Ectodermal cell (in vitro differentiated cells): ENCODE measurements at regions not wholly inside any gene's neighbourhood (a gene's known extent, or its start where the extent isn't known, plus 50 kb on each side); places are given as distances from the start of the nearest gene placed in this dataset.

ENCODE experiments used
- H3K27ac ChIP-seq: 2 replicates; pipeline ENCODE4 v1.7.0; 2013; ENCODE audit warnings: mild to moderate bottlenecking, low read depth, low read length; ENCODE audit not compliant: insufficient read depth, poor library complexity, severe bottlenecking
- H3K27me3 ChIP-seq: 2 replicates; pipeline ENCODE4 v1.7.0; 2013; ENCODE audit warnings: mild to moderate bottlenecking, low read length; ENCODE audit not compliant: insufficient read depth, control insufficient read depth, poor library complexity, severe bottlenecking
- H3K36me3 ChIP-seq: one replicate; pipeline ENCODE4 v1.7.0; 2013; ENCODE audit warnings: low read length; ENCODE audit not compliant: control insufficient read depth, insufficient read depth
- H3K4me1 ChIP-seq: one replicate; pipeline ENCODE4 v1.7.0; 2013; ENCODE audit warnings: low read length; ENCODE audit not compliant: control insufficient read depth, insufficient read depth
- H3K4me3 ChIP-seq: 2 replicates; pipeline ENCODE4 v1.7.0; 2013; ENCODE audit warnings: low read depth, low read length, control low read depth; ENCODE audit not compliant: insufficient read depth
- H3K9me3 ChIP-seq: 2 replicates; pipeline ENCODE4 v1.7.0; 2013; ENCODE audit warnings: mild to moderate bottlenecking, low read length, moderate library complexity; ENCODE audit not compliant: control insufficient read depth
- WGBS, 2 experiments: methylation state at CpG; one replicate each; pipeline ENCODE4 v1.1.7; 2013; ENCODE audit warnings: missing lambda C conversion rate in 2 of 2; 5-methylcytosine and 5-hydroxymethylcytosine counted together

DNA sequence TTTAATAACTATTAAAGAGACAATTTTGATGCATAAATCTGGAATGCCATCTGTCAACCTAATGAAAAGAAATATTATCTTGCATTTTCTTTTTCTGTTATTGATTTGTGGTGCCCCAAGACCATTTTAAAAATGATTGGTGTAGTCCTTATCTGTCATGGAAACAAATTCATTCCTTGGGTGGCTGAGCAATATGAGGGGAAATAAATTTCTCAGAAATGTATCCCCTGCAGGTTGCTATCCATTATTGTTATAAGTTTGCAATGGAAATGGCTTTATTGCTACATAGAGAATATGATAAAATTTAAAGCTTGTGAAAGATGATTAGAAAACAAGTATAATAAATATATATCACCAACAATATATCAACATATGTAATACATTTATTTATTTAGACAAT is 607.0 kb downstream of the DNAJB9 start:
- Histone ChIP-seq H3K27me3 (no peaks in the 10 kb centered on the region), H3K4me1 (no peaks in the 10 kb centered on the region), H3K9me3 (no peaks in the 10 kb centered on the region), H3K4me3 (no peak overlapping the region), H3K27ac (no peak overlapping the region), H3K36me3 (no peaks in the 10 kb centered on the region)

DNA sequence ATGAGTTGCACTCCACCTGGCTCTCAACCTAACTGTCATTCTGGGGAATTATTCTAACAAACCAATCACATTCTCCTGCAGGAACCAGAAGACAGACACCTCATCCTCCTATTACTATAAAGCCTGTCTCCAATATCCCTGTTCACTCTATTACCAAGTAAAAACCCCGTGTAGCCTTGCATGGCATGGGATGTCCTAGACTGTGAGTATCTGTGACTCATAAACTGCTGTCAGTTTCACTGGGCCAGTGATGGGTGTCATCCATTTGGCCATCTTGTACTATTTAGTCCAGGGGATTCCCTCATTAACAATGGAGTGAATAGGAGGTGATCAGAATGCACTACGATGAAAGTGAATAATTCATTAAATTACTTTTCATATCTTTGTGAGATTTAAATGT is 608.7 kb downstream of the DNAJB9 start:
- H3K27me3 ChIP-seq, result no peaks in the 10 kb centered on the region
- H3K4me3 ChIP-seq, result no peak overlapping the region
- no peaks in the 10 kb centered on the region for H3K9me3 ChIP-seq
- no peaks in the 10 kb centered on the region for H3K4me1 ChIP-seq
- no peak overlapping the region for H3K27ac ChIP-seq
- WGBS, 2 experiments, result 93 to 97% methylated on average over 1 of the region's 2 CpGs
- no peaks in the 10 kb centered on the region for H3K36me3 ChIP-seq

DNA sequence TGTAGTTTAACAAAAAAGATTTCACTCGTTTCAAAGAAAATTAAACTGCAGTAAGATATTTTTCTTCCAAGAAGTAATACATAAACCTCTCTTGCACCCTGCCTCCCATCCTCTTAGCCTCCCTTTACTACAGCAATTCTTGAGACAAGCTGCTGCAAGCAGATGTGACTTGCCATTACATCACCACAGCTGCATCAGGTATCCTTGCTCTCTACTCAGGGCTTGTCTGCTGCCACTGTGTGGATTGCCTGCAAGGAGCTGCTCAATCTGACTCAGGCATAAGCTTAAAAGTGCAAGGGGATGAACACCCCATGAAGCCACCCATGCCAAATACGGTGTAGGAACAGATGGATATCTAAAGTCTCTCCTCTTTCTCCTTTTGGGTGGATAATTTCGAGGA is 609.9 kb downstream of the DNAJB9 start:
- H3K36me3 ChIP-seq, result no peaks in the 10 kb centered on the region
- no peaks in the 10 kb centered on the region for H3K9me3 ChIP-seq
- H3K27ac ChIP-seq, result no peak overlapping the region
- H3K4me3 ChIP-seq, result no peak overlapping the region
- no peaks in the 10 kb centered on the region for H3K4me1 ChIP-seq
- H3K27me3 ChIP-seq, result no peaks in the 10 kb centered on the region
- WGBS, 2 experiments, result 89 to 92% methylated on average over 3 of the region's 3 CpGs

DNA sequence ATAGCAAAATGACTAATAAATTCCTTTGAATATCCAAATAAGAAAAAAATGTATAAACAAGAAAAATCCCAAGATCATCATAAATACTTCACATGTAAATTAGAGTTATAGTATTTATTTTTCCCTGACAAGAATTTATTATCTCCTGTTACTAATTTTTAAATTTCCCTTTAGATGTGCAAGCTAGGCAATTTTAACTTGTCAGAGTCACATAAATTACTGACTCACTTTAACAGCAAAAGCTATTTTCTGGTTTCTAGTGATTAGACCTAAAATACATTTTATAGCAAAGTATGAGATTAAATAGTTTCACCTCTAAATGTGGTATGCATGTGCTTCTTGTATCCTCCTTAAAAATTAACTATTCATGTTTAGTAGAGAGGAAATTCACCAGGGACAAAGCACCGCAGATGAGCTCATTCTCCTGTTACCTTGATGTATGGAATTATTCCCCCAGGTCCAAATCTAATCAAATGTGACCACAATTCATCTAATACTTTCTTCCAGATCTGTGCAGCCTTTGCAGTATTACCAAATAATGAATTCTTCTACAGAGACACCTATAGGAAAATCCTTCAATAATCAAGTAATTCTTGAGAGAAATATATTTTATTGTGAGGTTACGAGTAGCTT is 621.2 kb downstream of the DNAJB9 start:
- H3K4me1 ChIP-seq, result no peaks in the 10 kb centered on the region
- WGBS, 2 experiments, result 85 to 93% methylated on average over 2 of the region's 2 CpGs
- H3K27me3 ChIP-seq, result no peaks in the 10 kb centered on the region
- H3K36me3 ChIP-seq, result no peaks in the 10 kb centered on the region
- H3K9me3 ChIP-seq, result no peaks in the 10 kb centered on the region
- H3K4me3 ChIP-seq, result no peak overlapping the region
- H3K27ac ChIP-seq, result no peak overlapping the region

DNA sequence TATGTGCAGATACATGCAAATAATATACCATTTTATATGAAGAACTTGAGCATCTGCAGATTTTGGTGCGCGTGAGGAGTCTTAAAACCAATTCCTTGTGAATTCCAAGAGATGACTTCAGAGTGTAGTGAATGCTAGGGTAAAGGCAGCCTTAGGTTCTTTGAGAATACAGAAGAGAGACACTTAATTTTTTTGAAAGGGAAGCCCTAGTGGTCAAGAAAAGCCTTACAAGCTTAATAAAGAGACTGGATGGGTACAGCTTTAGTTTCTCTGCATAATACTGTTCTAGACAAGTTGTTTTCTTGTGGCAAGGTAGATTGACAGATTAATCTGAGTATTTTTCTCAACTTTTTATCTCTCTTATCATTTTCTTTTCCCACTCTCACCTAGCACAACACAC is 636.5 kb downstream of the DNAJB9 start:
- Histone ChIP-seq H3K9me3 (no peaks in the 10 kb centered on the region), H3K27me3 (no peaks in the 10 kb centered on the region), H3K27ac (no peak overlapping the region), H3K4me3 (no peak overlapping the region), H3K4me1 (no peaks in the 10 kb centered on the region), H3K36me3 (no peaks in the 10 kb centered on the region)
- 95 to 97% methylated on average over 2 of the region's 2 CpGs for WGBS, 2 experiments

DNA sequence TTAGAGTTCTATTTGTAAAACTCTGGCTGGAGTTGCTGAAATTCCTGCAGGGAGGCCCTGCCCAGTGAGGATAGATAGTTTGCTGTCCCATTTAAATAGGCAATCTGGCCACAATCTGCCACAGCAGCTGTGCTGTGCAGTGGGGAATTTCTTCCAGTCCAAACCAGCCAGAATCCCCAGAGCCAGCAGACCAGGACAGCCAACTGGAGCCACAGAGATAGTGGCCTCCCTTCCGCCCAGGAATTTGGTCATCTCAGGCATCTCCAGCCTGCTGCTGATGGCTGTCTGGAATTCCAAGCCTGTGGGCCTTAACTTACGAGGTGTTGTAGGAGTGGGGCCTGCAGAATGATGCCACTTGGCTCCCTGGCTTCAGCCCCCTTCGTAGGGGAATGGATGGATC is 643.4 kb downstream of the DNAJB9 start:
- Histone ChIP-seq H3K27me3 (no peaks in the 10 kb centered on the region), H3K4me1 (no peaks in the 10 kb centered on the region), H3K36me3 (no peaks in the 10 kb centered on the region), H3K4me3 (no peak overlapping the region), H3K27ac (no peak overlapping the region), H3K9me3 (no peaks in the 10 kb centered on the region)
- 94% methylated on average over 3 of the region's 3 CpGs for WGBS, 2 experiments

DNA sequence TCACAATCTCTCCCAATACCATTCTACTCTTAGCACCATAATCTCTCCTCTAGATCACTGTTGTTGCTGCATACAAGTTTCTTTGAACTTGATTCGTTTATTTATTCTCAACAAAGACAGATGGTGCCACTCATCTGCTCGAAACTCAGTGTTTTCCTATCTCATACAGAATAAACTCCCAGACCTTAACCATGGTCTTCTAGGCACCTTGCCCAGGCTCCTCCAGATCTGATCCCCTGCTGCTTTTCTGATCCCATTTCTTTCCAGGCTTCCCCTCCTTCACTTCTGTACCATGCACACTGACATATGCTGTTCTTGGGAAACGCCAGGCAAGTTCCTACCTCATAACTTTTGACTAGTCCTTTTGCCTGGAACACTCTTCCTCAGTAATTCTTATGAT is 645.7 kb downstream of the DNAJB9 start:
- H3K4me3 ChIP-seq, result no peak overlapping the region
- H3K4me1 ChIP-seq, result no peaks in the 10 kb centered on the region
- H3K9me3 ChIP-seq, result no peaks in the 10 kb centered on the region
- no peaks in the 10 kb centered on the region for H3K36me3 ChIP-seq
- no peaks in the 10 kb centered on the region for H3K27me3 ChIP-seq
- no peak overlapping the region for H3K27ac ChIP-seq
- WGBS, 2 experiments, result 92 to 95% methylated on average over 3 of the region's 3 CpGs

DNA sequence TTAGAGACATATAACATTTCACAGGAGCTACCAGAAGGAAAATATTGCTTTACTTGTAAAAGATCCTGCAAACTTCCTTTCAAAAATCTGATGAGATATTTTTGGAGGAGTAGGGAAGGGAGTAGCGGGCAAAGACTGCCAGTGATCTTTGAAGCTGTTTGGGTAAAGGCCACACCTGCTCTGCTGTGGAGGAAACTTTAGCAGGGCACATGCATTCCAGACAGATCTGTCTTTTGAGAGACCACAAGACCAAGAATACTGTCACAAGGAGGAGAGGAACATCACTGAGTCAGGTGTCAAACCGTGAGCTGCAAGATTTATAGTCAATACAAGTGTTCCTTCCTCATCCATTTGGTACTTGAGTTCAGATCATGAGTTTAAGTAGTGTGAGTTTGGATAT is 654.4 kb downstream of the DNAJB9 start:
- H3K4me3 ChIP-seq, result no peak overlapping the region
- WGBS, 2 experiments, result 86 to 92% methylated on average over 2 of the region's 2 CpGs
- no peaks in the 10 kb centered on the region for H3K4me1 ChIP-seq
- H3K27ac ChIP-seq, result no peak overlapping the region
- no peaks in the 10 kb centered on the region for H3K27me3 ChIP-seq
- H3K9me3 ChIP-seq, result no peaks in the 10 kb centered on the region
- no peaks in the 10 kb centered on the region for H3K36me3 ChIP-seq

DNA sequence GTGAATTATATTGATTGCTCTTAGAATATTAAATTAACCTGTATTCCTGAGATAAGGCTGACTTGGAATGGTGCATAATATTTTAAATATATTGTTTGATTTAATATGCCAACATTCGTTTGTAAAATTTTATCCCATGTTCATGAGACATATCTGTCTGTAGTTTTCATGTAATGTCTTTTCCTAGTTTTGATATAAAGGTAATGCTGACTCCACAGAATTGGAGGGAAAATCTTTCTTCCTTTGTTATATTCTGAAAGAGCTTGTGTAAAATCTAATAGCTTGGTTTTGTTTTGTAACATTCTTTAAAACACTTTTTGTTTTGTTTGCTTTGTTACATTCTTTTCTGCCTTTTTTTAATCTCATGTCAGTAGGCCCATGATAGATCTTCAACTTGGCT is 657.0 kb downstream of the DNAJB9 start:
- H3K36me3 ChIP-seq, result no peaks in the 10 kb centered on the region
- no peaks in the 10 kb centered on the region for H3K4me1 ChIP-seq
- H3K27me3 ChIP-seq, result no peaks in the 10 kb centered on the region
- no CpG with 5 or more reads among the region's 1 CpG for WGBS, 2 experiments
- H3K27ac ChIP-seq, result no peak overlapping the region
- H3K9me3 ChIP-seq, result no peaks in the 10 kb centered on the region
- no peak overlapping the region for H3K4me3 ChIP-seq

DNA sequence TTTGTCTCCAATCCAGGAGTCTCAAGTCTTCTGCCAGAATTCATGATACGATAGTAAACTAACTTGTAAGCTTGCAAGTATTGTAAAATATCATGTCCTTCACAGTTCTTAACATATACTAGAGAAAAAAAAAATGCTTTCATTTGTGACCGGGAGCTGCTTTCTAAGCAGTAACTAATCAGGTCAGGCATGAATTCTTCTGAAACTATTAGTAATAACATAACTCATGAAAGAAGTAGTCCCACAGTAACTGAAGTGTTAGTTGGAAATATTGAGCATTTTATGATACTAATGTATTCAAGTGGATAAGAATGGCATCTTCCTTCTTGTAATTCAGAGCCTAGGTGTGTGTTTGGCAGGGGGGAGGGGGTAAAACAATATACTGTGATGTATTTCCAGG is 665.6 kb downstream of the DNAJB9 start:
- H3K4me1 ChIP-seq, result no peaks in the 10 kb centered on the region
- no peak overlapping the region for H3K27ac ChIP-seq
- no peaks in the 10 kb centered on the region for H3K27me3 ChIP-seq
- no peaks in the 10 kb centered on the region for H3K36me3 ChIP-seq
- no peak overlapping the region for H3K4me3 ChIP-seq
- WGBS, 2 experiments, result 95% methylated on average over 2 of the region's 2 CpGs; no CpG with 5 or more reads in 1 of the 2 experiments
- H3K9me3 ChIP-seq, result no peaks in the 10 kb centered on the region
